Hepatocyte (in vitro differentiated cells): ENCODE measurements at regions not wholly inside any gene's neighbourhood (a gene's known extent, or its start where the extent isn't known, plus 50 kb on each side); places are given as distances from the start of the nearest gene placed in this dataset.

Experiments used
- DNase-seq: peaks from one replicate; pipeline ENCODE4 v3.0.0-alpha.2; 2016; ENCODE audit warnings: low spot score
- H2AFZ ChIP-seq: fragments of 200-600 bp; sonication (generic); 2 replicates; pipeline ENCODE4 v1.6.0; 2016; ENCODE audit warnings: antibody characterized with exemption, mild to moderate bottlenecking
- H3K27ac ChIP-seq: fragments of 200-600 bp; sonication (generic); 2 replicates; pipeline ENCODE4 v1.5.1; 2016; ENCODE audit warnings: mild to moderate bottlenecking
- H3K27me3 ChIP-seq: fragments of 200-600 bp; sonication (generic); 2 replicates; pipeline ENCODE4 v1.6.1; 2016
- H3K36me3 ChIP-seq: fragments of 200-600 bp; sonication (generic); replicated peaks from 2 replicates; pipeline ENCODE4 v1.5.1; 2016; ENCODE audit warnings: low read depth; ENCODE audit not compliant: insufficient read depth
- H3K4me1 ChIP-seq: fragments of 200-600 bp; sonication (generic); 2 replicates; pipeline ENCODE4 v1.5.1; 2016; ENCODE audit warnings: mild to moderate bottlenecking, moderate library complexity; ENCODE audit not compliant: insufficient read depth
- H3K4me2 ChIP-seq: fragments of 200-600 bp; sonication (generic); 2 replicates; pipeline ENCODE4 v1.6.0; 2016
- H3K4me3 ChIP-seq: fragments of 200-600 bp; sonication (generic); 2 replicates; pipeline ENCODE4 v1.5.1; 2016; ENCODE audit warnings: mild to moderate bottlenecking
- H3K79me2 ChIP-seq: fragments of 200-600 bp; sonication (generic); 2 replicates; pipeline ENCODE4 v1.6.0; 2017; ENCODE audit warnings: mild to moderate bottlenecking
- H3K9me2 ChIP-seq: fragments of 200-600 bp; sonication (generic); replicated peaks from 2 replicates; pipeline ENCODE4 v1.6.0; 2017; ENCODE audit warnings: mild to moderate bottlenecking; ENCODE audit not compliant: insufficient read depth
- H3K9me3 ChIP-seq: fragments of 200-600 bp; sonication (generic); 2 replicates; pipeline ENCODE4 v1.5.1; 2016; ENCODE audit warnings: low read depth, mild to moderate bottlenecking
- H4K20me1 ChIP-seq: fragments of 200-600 bp; sonication (generic); 2 replicates; pipeline ENCODE4 v1.6.0; 2016; ENCODE audit warnings: mild to moderate bottlenecking; ENCODE audit not compliant: insufficient read depth, poor library complexity, severe bottlenecking
- CTCF ChIP-seq: fragments of 200-600 bp; sonication (generic); IDR thresholded peaks from 2 replicates; pipeline ENCODE4 v1.5.1; 2016; ENCODE audit warnings: antibody characterized with exemption, mild to moderate bottlenecking; ENCODE audit not compliant: poor library complexity
- EZH2 ChIP-seq: fragments of 200-600 bp; sonication (generic); IDR thresholded peaks from 2 replicates; pipeline ENCODE4 v1.6.1; 2016; ENCODE audit warnings: antibody characterized with exemption, mild to moderate bottlenecking, borderline replicate concordance
- EZH2phosphoT487 ChIP-seq: fragments of 200-600 bp; sonication (generic); IDR thresholded peaks from one replicate; pipeline ENCODE4 v1.6.1; 2018; ENCODE audit warnings: antibody characterized with exemption, mild to moderate bottlenecking, low read depth, moderate library complexity; ENCODE audit not compliant: unreplicated experiment, severe bottlenecking
- WGBS: methylation state at CpG from one replicate; pipeline ENCODE4 v1.1.6; 2016; ENCODE audit warnings: low lambda C conversion rate; ENCODE audit errors: missing lambda C conversion rate; 5-methylcytosine and 5-hydroxymethylcytosine counted together

GRCh38 chr17:77808686-77809425 lies 149.6 kb upstream of the TNRC6C start:
- no peaks in the 10 kb centered on the region for H3K36me3 ChIP-seq
- no peaks in the 10 kb centered on the region for H3K4me1 ChIP-seq
- H3K9me2 ChIP-seq = no peaks in the 10 kb centered on the region
- H4K20me1 ChIP-seq = no peaks in the 10 kb centered on the region
- no peaks in the 10 kb centered on the region for H3K27me3 ChIP-seq
- no peak overlapping the region for H3K4me2 ChIP-seq
- H3K27ac ChIP-seq = no peak overlapping the region
- H2AFZ ChIP-seq = no peak overlapping the region
- no peak for TF ChIP-seq EZH2phosphoT487
- TF ChIP-seq CTCF = no peak
- TF ChIP-seq EZH2 = no peak
- H3K4me3 ChIP-seq = no peak overlapping the region
- no peaks in the 10 kb centered on the region for H3K79me2 ChIP-seq
- no peaks in the 10 kb centered on the region for H3K9me3 ChIP-seq
- DNase-seq = no peak
- 91% methylated on average over 10 of the region's 10 CpGs for WGBS

- no peak overlapping the region for H3K4me2 ChIP-seq
- no peaks in the 10 kb centered on the region for H3K36me3 ChIP-seq
- H3K79me2 ChIP-seq = no peaks in the 10 kb centered on the region
- H3K27ac ChIP-seq = no peak overlapping the region
- H2AFZ ChIP-seq = no peak overlapping the region
- 68% methylated on average over 2 of the region's 2 CpGs for WGBS
- TF ChIP-seq EZH2phosphoT487 (no peak), EZH2 (no peak), CTCF (no peak)
- no peak for DNase-seq
- H3K9me2 ChIP-seq = no peaks in the 10 kb centered on the region
- H3K9me3 ChIP-seq = no peaks in the 10 kb centered on the region
- H3K4me1 ChIP-seq = no peaks in the 10 kb centered on the region
- H3K4me3 ChIP-seq = no peak overlapping the region
- no peaks in the 10 kb centered on the region for H4K20me1 ChIP-seq
- H3K27me3 ChIP-seq = no peaks in the 10 kb centered on the region
These were observed 148.7 kb upstream of the TNRC6C start for GRCh38 chr17:77809814-77810213.

GRCh38 chr17:77810536-77810935 lies 148.0 kb upstream of the TNRC6C start:
- Histone ChIP-seq H3K4me1 (no peaks in the 10 kb centered on the region), H3K27ac (no peak overlapping the region), H3K4me2 (no peak overlapping the region), H3K79me2 (no peaks in the 10 kb centered on the region), H3K27me3 (no peaks in the 10 kb centered on the region), H3K9me3 (no peaks in the 10 kb centered on the region), H3K4me3 (no peak overlapping the region), H3K9me2 (no peaks in the 10 kb centered on the region), H3K36me3 (no peaks in the 10 kb centered on the region), H2AFZ (no peak overlapping the region), H4K20me1 (no peaks in the 10 kb centered on the region)
- 75% methylated on average over 1 of the region's 1 CpG for WGBS
- no peak for DNase-seq
- TF ChIP-seq CTCF (no peak), EZH2 (no peak), EZH2phosphoT487 (no peak)

GRCh38 chr17:77811521-77811920 lies 147.0 kb upstream of the TNRC6C start:
- Histone ChIP-seq H3K79me2 (no peaks in the 10 kb centered on the region), H2AFZ (no peak overlapping the region), H3K4me1 (no peaks in the 10 kb centered on the region), H3K4me3 (no peak overlapping the region), H3K36me3 (no peaks in the 10 kb centered on the region), H3K27ac (no peak overlapping the region), H3K9me2 (no peaks in the 10 kb centered on the region), H3K27me3 (no peaks in the 10 kb centered on the region), H3K4me2 (no peak overlapping the region), H3K9me3 (no peaks in the 10 kb centered on the region), H4K20me1 (no peaks in the 10 kb centered on the region)
- no peak for DNase-seq
- TF ChIP-seq EZH2 (no peak), CTCF (no peak), EZH2phosphoT487 (no peak)
- 76% methylated on average over 6 of the region's 6 CpGs for WGBS
